GM18909 (cell line): ENCODE measurements at regions not wholly inside any gene's neighbourhood (a gene's known extent, or its start where the extent isn't known, plus 50 kb on each side); places are given as distances from the start of the nearest gene placed in this dataset.
"Not testable (repeated sequence)": the region's sequence is repeated elsewhere in the genome, so short reads cannot be mapped to it uniquely, and the experiment has no call there.

Experiments
- ATAC-seq: cut with Tn5 transposase; IDR thresholded peaks from one replicate; pipeline ENCODE4 v1.9.1; 2021; ENCODE audit warnings: mild to moderate bottlenecking; ENCODE audit not compliant: unreplicated experiment, poor library complexity

DNA sequence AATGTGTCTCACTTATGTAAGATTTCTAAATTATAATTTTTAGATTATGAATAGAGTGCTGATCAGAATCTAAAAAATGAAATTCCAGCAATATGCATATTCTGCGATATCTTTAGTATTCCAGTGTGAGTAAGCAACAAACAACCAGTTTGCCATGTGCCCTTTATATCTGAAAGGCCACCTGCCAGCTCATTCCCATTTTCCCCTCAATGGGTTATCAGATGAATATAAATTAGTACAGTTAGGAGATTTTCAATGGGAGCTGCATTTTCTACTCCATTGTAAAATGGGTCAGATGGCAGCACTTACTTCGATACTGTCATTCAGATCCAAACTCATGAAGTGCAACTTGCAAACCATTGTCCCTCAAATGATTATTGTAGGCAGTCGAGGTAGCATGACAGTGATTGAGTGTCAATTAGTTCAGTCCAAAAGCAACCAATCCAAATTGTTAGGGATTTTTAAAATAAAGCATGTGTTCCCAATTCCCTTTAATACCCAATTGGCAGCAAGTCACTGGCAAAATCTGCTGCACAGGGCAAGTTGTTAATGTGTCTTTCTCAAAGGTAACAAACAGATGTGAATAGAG lies 680.3 kb downstream of the LRRIQ3 start:
- no peak for ATAC-seq

DNA sequence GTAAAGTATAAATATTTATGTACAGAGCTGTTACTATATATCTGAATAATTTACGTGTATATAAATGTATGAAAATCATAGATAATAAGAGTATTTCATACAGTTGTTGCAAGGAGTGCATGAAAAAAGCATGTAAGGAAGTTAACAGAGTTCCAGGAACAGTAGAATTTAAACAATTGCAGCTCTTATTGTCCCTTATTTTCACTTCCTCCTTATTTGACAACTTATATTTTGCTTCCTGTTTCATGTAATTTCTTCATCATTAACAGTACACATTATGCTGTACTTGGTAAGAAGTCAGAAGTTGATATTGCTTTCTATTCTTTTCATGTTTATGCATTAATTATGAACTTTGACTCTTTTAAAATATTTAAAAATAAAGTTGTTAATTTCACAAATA lies 681.5 kb downstream of the LRRIQ3 start:
- ATAC-seq, result no peak

DNA sequence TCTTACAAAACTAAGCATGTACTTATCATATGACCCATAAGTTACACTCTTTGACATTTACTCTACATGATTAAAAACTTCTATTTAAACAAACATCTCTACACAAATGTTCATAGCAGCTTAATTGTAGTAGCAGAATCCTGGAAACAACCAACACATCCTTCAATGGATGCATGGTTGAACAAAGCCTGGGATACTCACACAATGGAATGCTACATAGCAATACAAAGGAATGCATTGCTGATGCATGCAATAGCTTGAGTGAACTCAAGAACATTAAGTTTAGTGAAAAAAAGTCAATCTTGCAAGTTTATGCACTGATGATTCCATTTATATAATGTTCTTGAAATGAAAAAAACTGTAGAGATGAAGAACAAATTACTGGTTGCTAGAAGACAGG lies 686.9 kb downstream of the LRRIQ3 start:
- no peak for ATAC-seq

- ATAC-seq, result no peak
Measured at GRCh38 chr1:73500154-73500553, 697.8 kb downstream of the LRRIQ3 start.

GRCh38 chr1:73499671-73500070 lies 698.3 kb downstream of the LRRIQ3 start:
- no peak for ATAC-seq

GRCh38 chr1:73491621-73492020 lies 706.4 kb downstream of the LRRIQ3 start:
- ATAC-seq, result no peak

GRCh38 chr1:73475316-73475870 lies 722.6 kb downstream of the LRRIQ3 start:
- no peak for ATAC-seq

GRCh38 chr1:73472810-73473209 lies 725.2 kb downstream of the LRRIQ3 start:
- no peak for ATAC-seq

DNA sequence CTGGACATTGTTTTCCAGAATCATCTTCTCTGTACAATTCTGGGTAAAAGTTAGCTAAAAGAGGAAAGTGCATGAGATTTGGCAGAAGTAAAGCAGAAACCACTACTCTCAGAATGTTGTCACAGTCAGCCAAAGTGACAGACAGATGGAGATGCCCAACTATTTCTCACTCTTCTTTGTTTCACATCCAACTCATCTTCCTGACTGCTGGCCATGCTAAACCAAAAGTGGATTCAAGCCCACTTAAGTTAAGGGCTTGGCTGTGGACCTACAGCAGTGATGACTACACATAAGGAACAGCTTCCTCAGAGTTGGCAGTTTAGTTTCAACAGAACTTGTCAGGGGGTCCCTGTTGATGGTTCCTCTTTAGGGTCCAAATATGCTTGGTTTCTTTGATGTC lies 730.2 kb downstream of the LRRIQ3 start:
- ATAC-seq, result no peak

DNA sequence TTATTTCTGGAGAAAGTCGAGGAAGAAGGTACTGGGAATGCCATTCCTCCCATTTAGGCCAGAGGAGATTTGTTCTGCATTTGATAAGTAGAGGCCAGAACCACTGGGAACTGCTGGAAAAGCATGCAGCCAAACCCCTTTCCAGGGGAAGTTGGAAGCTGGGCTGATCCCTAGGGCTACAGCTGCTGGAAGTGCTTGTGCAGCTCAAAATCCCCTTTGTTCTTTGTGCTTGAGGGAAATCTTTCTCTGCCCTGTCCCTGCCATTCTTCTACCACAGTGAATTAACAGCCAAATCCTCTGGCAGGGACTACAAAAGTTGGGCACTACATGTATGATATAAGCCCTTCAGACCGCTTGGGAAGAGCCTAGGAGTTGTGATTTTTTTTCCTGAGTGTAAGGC lies 734.1 kb downstream of the LRRIQ3 start:
- ATAC-seq, result no peak

- ATAC-seq, result no peak
Measured at GRCh38 chr1:73452522-73452921, 745.5 kb downstream of the LRRIQ3 start.

DNA sequence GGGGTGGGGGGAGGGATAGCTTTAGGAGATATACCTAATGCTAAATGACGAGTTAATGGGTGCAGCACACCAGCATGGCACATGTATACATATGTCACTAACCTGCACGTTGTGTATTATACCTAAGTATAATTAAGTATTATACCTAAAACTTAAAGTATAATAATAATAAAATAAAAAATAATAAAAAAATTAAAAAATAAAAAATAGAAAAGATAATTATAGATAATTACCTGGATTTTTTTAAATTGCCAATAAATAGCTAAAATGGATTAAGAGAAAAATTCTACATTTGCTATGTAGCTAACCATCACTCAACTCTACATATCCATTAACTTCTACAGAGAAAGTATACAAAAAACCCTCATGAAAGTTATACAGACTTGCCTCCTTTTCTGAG lies 747.3 kb downstream of the LRRIQ3 start:
- not testable (repeated sequence) for ATAC-seq

- ATAC-seq, result no peak
Measured at GRCh38 chr1:73411479-73411878, 786.5 kb downstream of the LRRIQ3 start.

- no peak for ATAC-seq
Measured at GRCh38 chr1:73401666-73402065, 796.3 kb downstream of the LRRIQ3 start.

- no peak for ATAC-seq
Measured at GRCh38 chr1:73382966-73383365, 815.0 kb downstream of the LRRIQ3 start.

DNA sequence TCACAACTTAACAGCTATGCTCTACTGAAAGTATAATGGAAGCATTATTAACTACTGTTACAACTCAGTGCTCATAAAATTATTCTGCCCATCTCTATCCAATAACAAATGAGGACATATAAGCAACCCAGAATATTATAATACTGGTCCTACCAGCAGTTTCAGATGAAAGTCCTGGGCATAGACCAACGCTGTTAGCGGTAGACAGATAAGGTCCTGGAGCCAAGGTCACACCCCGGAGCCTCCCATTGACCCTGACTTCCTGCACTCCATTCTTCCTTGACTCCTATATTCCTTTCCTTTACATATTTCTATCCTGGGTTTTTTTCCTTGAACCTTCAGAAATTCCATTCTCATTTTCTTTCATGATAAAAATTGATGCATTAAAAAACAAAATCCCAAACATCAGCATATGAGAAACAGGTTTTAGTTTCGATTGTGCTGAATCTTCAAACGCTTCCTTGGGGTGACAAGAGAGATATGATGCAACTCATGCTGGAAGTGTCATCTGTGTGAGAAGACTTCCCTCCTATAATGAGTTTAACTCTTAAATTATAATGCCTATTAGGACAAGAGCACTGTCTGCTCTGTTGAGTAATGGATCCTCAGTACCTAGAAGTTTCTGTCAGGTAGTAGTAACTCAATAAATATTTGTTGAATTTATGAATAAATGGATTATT lies 831.1 kb downstream of the LRRIQ3 start:
- no peak for ATAC-seq

GRCh38 chr1:73359001-73359400 lies 839.0 kb downstream of the LRRIQ3 start:
- no peak for ATAC-seq

DNA sequence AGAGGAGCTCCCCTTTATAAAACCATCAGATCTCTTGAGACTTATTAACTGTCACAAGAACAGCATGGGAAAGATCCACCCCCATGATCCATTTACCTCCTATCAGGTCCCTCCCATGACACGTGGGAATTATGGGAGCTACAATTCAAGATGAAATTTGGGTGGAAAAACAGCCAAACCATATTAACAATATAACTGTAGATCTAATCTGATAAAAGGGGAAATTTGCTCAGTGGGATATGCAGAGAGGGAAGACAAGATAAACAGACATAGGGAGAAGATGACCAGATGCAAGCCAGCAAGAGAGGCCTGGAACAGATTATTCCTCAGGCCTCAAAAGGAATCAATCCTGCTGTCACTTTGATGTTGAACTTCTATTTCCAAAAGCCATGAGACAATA lies 841.5 kb downstream of the LRRIQ3 start:
- no peak for ATAC-seq

DNA sequence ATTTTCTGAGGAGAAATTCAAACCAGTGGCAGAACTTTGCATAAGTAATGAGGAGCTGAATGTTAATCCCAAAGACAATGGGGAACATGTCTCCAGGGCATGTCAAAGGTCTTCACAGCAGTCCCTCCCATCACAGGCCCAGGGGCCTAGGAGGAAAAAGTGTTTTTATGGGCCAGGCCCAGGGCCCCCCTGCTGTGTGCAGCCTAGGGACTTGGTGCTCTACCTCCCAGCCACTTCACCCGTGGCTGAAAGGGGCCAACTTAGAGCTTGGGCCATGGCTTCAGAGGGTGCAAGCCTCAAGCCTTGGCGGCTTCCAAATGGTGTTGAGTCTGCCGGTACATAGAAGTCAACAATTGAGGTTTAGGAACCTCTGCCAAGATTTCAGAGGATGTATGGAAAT lies 854.0 kb downstream of the LRRIQ3 start:
- ATAC-seq, result no peak

DNA sequence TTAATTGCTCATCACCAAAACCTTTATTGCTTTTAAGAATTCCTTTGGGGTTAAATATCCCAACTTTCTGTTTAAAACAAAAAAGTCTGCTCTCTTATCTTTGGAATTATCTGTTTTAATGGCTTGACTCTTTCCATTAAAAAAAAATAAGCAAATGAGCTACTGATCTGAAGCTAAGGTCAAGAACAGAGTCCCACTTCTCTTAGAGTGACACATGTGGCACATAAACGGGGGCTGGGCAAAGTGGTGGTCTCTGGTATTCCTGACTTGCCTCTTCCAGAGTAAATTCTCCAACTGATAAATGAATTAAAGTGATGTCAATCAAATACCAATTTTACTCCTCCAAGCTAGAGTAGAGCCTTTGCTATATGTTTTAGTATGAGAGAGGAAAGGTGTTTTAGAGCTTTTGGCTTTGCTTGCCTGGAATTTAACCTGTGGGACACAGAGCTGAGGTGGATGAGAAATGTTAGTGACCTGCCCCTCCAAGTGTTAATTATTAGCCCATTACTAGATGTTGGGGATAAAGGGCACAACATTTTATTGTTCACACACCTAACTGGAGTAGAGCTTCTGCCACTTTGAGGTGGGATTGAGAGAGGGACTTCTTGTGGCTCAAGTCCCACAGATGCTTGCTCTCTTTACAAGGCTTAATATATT lies 864.0 kb downstream of the LRRIQ3 start:
- no peak for ATAC-seq

DNA sequence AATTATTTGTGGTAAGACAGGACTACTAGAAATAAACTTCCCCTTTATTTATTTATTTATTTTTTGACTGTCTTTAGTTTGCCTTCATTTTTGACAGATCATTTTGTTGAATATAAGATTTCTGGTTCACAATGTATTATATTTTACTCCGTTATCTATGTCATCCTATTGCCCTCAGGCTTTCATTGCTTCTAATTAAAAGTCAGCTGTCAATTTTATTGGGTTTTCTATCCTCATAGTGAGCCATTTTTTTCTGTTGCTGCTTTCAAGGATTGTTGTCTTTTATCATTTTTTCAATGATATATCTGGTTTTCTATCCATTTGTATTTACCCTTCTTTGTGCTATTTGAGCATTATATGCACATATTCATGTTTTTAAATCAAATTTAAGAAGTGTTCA lies 866.2 kb downstream of the LRRIQ3 start:
- ATAC-seq, result no peak

DNA sequence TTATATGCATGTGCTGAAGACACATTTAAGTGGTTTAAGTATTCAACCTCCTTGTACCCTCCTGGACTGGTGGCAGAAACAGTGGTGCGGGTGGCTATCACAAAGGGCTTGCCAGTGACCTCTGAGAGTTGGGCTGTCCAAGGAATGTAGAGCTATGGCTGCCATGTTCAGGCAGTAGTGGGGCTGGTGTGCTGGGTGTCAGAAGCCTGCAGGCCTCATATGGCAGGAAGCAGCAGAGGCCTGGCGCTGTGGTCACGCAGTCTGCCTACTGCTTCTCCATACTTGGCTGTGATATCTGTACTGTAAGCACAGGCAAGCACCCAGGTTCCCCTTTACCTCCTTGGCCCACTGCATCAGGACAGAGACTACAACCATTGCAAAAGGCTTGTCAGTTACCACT lies 870.0 kb downstream of the LRRIQ3 start:
- ATAC-seq, result no peak
